ENCODE measurements at regions not wholly inside any gene's neighbourhood (a gene's known extent, or its start where the extent isn't known, plus 50 kb on each side); places are given as distances from the start of the nearest gene placed in this dataset.

- Histone ChIP-seq H3K36me3 (ENCODE audit: control insufficient read depth in 2 of 2, extremely low read depth in 1 of 2, insufficient read depth in 2 of 2, low read length in 2 of 2) (no peaks in the 10 kb centered on the region), H3K9me1 (replicated peaks; ENCODE audit: control insufficient read depth, extremely low read depth, insufficient read depth, low read length) (no peaks in the 10 kb centered on the region), H3K9ac (replicated peaks; ENCODE audit: extremely low read depth, insufficient read depth, low read length) (no peak overlapping the region), H3K4me1 (ENCODE audit: control insufficient read depth, extremely low read depth, insufficient read depth, low read length) (peaks cover 3% of the 10 kb centered on the region), H3K4me3 (replicated peaks in 1 of 3; ENCODE audit: insufficient read depth in 1 of 3, low read depth in 1 of 3, low read length in 3 of 3) (no peak overlapping the region), H3K4me2 (ENCODE audit: insufficient read depth, low read length) (no peak overlapping the region), H2AFZ (ENCODE audit: low read depth, low read length) (no peak overlapping the region), H3K9me3 (replicated peaks; ENCODE audit: control insufficient read depth, insufficient read depth, low read length) (no peaks in the 10 kb centered on the region), H3K79me2 (ENCODE audit: control insufficient read depth, insufficient read depth, low read length) (no peaks in the 10 kb centered on the region), H4K20me1 (replicated peaks; ENCODE audit: control insufficient read depth, extremely low read depth, insufficient read depth, low read length) (no peaks in the 10 kb centered on the region), H3K27ac (ENCODE audit: insufficient read depth, low read depth, low read length) (no peak overlapping the region), H3K27me3 (ENCODE audit: control insufficient read depth in 2 of 2, insufficient read depth in 2 of 2, low read length in 2 of 2) (peaks cover 0 to 4% of the 10 kb centered on the region in 2 experiments)
- no TSS peak for BruUV-seq (replicated peaks)
- FAIRE-seq (no peak), DNase-seq (ENCODE audit: low read depth, low spot score) (no peak)
- dilution Hi-C loops (cut with MboI; ENCODE audit: extremely low pct_ligation_motif_present, low sequenced_read_pairs) (no loop called here), intact Hi-C loops (cut with micrococcal nuclease) (no loop called here)
- CTCF ChIA-PET, result interaction anchor here (1.1 to 1.9 kb wide), 3 partner anchors 12 to 171 kb away, joined by 3 to 8 read pairs (median 3); no protein-coding TSS in a partner anchor
- POLR2A ChIA-PET, result no interaction called here
- no peak for TF ChIP-seq POLR2A (IDR thresholded peaks at IDR 0.05; ENCODE audit: low read depth, low read length)
- TF ChIP-seq GATA2 (IDR thresholded peaks at IDR 0.05; ENCODE audit: insufficient read depth, insufficient read length, low read depth, low read length), result no peak
- no peak for TF ChIP-seq MYC (IDR thresholded peaks at IDR 0.05; ENCODE audit: low read depth, low read length)
- TF ChIP-seq EZH2 (IDR thresholded peaks at IDR 0.05; ENCODE audit: borderline replicate concordance, low read depth, low read length, severe bottlenecking), result no peak
- TF ChIP-seq CTCF (IDR thresholded peaks at IDR 0.05; ENCODE audit: extremely low read depth in 1 of 2, insufficient read depth in 1 of 2, low read depth in 1 of 2, low read length in 2 of 2), result no peak
- no peak for TF ChIP-seq MAX (IDR thresholded peaks at IDR 0.05; ENCODE audit: insufficient read depth, insufficient read length)
- no peak for TF ChIP-seq JUN (IDR thresholded peaks at IDR 0.05; ENCODE audit: borderline replicate concordance, insufficient read depth, insufficient read length, low read depth)
- no peak for TF ChIP-seq POLR2AphosphoS5 (IDR thresholded peaks at IDR 0.05; ENCODE audit: insufficient read depth, low read depth, low read length)
- TF ChIP-seq FOS (IDR thresholded peaks at IDR 0.05; ENCODE audit: borderline replicate concordance, insufficient read depth, low read length), result no peak
These were observed 127.9 kb upstream of the NXT1 start for GRCh38 chr20:23222531-23223200.

Data from endothelial cell of umbilical vein (primary cell).